Caco-2 (cell line): ENCODE measurements at regions not wholly inside any gene's neighbourhood (a gene's known extent, or its start where the extent isn't known, plus 50 kb on each side); places are given as distances from the start of the nearest gene placed in this dataset.

Experiments used
- BruUV-seq: library from RNA; stranded (reverse); fragments of 400-500 nt; replicated peaks from 2 replicates; lab custom pipeline; 2021; lab: Mats Ljungman, UMichigan
- CTCF ChIA-PET: fragments of 300-600 bp; sonication (Branson Sonifier 250); formaldehyde crosslinking; loops from one replicate; lab custom pipeline; 2022; ENCODE audit warnings: antibody characterized with exemption; lab: Charles Lee
- POLR2A ChIA-PET: fragments of 300-600 bp; sonication (Branson Sonifier 250); formaldehyde crosslinking; loops from one replicate; lab custom pipeline; 2022; ENCODE audit warnings: antibody characterized with exemption; lab: Charles Lee
- DNase-seq, 2 experiments: peaks; one replicate each; pipeline versions ENCODE4 v3.0.0 to v3.0.0-alpha.2; 2020 to 2022
- H3K27me3 ChIP-seq: replicated peaks from 2 replicates; pipeline ENCODE4 v1.6.0; 2011; ENCODE audit warnings: low read length; ENCODE audit not compliant: control insufficient read depth, insufficient read depth
- H3K36me3 ChIP-seq: 2 replicates; pipeline ENCODE4 v1.5.1; 2011; ENCODE audit warnings: low read length; ENCODE audit not compliant: control insufficient read depth, insufficient read depth
- H3K4me1 ChIP-seq: fragments of 250-450 bp; sonication (Bioruptor Pico); 2 replicates; pipeline ENCODE4 v1.5.1; 2020; ENCODE audit warnings: mild to moderate bottlenecking
- H3K4me3 ChIP-seq: 2 replicates; pipeline ENCODE4 v1.5.1; 2011; ENCODE audit warnings: low read depth, mild to moderate bottlenecking, control low read depth, low read length
- H3K9me3 ChIP-seq: fragments of 250-450 bp; sonication (Bioruptor Pico); 2 replicates; pipeline ENCODE4 v1.5.1; 2020; ENCODE audit warnings: mild to moderate bottlenecking, moderate library complexity
- H3K27ac Mint-ChIP-seq: one replicate; pipeline ENCODE4 v1.8.0; 2022; ENCODE audit warnings: mixed read lengths; ENCODE audit not compliant: unreplicated experiment
- H3K27me3 Mint-ChIP-seq: one replicate; pipeline ENCODE4 v1.8.0; 2022; ENCODE audit warnings: mixed read lengths; ENCODE audit not compliant: insufficient read depth, unreplicated experiment
- H3K36me3 Mint-ChIP-seq: one replicate; pipeline ENCODE4 v1.8.0; 2022; ENCODE audit warnings: mild to moderate bottlenecking, mixed read lengths; ENCODE audit not compliant: insufficient read depth, unreplicated experiment
- H3K4me1 Mint-ChIP-seq: one replicate; pipeline ENCODE4 v1.8.0; 2022; ENCODE audit warnings: low read depth, mixed read lengths; ENCODE audit not compliant: unreplicated experiment
- H3K4me3 Mint-ChIP-seq: one replicate; pipeline ENCODE4 v1.8.0; 2022; ENCODE audit warnings: mild to moderate bottlenecking, moderate library complexity, mixed read lengths; ENCODE audit not compliant: unreplicated experiment
- H3K9me3 Mint-ChIP-seq: one replicate; pipeline ENCODE4 v1.8.0; 2022; ENCODE audit warnings: mixed read lengths; ENCODE audit not compliant: unreplicated experiment
- intact Hi-C: fragments of 100-400 bp; cut with micrococcal nuclease; formaldehyde crosslinking; loops from one replicate; pipeline ENCODE4 v1.10.0; 2022; ENCODE audit not compliant: unreplicated experiment
- TF ChIP-seq, protein P1 (sequence below), 2 experiments: fragments of 200-600 bp in 1 of 2; IDR thresholded peaks; 1 replicate in 1 of 2; 2 replicates in 1 of 2; pipeline versions ENCODE4 v1.5.1 to v1.8.0; 2011 to 2022; ENCODE audit warnings: antibody characterized with exemption in 1 of 2, control low read depth in 1 of 2, inconsistent platforms in 1 of 2, low read depth in 1 of 2, low read length in 1 of 2, mild to moderate bottlenecking in 1 of 2, moderate library complexity in 1 of 2; ENCODE audit not compliant: insufficient read depth in 1 of 2, severe bottlenecking in 1 of 2, unreplicated experiment in 1 of 2

DNA sequence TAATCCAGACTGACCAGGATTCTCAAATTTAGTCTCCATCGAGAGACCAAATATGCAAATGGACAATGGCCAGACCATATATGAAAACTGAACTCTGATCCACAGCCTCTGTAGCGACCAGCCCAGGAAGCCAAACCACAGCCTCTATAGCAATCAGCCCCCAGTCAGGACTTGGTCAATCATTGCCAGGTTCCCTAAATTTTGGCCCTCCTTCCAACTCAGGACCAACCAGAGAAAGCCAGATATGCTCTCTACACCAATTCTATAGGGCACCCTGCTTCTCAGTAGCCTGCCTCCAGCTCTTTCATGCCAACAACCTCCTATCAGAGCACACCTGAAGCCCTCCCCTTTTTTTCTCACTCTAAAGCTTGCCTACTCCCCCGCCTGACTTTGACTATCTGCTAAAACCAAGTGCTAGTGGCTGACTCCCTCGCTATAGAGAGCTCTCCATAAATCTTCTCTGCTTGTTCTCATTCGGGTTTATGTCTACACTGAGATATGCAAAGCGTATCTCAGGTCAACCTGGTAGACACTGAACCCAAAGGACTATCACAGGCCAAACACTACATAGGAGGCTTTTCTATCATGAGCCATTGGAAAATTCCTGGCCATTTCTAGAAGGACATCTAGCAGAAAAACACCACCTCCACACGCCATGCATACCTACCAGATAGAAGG is 110.5 kb upstream of the FUT8 start:
- peaks cover 74% of the 10 kb centered on the region for H3K4me1 ChIP-seq
- ChIA-PET POLR2A (interaction anchor here (0.6 kb wide), 2 partner anchors 32 to 110 kb away, joined by 3 to 4 read pairs; no protein-coding TSS in a partner anchor), CTCF (interaction anchor here (1.4 to 2.1 kb wide), 2 partner anchors 110 to 199 kb away, joined by 4 to 5 read pairs; no protein-coding TSS in a partner anchor)
- no peaks in the 10 kb centered on the region for H3K27me3 ChIP-seq
- no peak overlapping the region for H3K4me3 ChIP-seq
- peaks cover 51% of the 10 kb centered on the region for H3K4me1 Mint-ChIP-seq
- no peaks in the 10 kb centered on the region for H3K36me3 ChIP-seq
- peak overlapping the region; percentile 80 for H3K27ac Mint-ChIP-seq
- TF ChIP-seq, protein P1, sequence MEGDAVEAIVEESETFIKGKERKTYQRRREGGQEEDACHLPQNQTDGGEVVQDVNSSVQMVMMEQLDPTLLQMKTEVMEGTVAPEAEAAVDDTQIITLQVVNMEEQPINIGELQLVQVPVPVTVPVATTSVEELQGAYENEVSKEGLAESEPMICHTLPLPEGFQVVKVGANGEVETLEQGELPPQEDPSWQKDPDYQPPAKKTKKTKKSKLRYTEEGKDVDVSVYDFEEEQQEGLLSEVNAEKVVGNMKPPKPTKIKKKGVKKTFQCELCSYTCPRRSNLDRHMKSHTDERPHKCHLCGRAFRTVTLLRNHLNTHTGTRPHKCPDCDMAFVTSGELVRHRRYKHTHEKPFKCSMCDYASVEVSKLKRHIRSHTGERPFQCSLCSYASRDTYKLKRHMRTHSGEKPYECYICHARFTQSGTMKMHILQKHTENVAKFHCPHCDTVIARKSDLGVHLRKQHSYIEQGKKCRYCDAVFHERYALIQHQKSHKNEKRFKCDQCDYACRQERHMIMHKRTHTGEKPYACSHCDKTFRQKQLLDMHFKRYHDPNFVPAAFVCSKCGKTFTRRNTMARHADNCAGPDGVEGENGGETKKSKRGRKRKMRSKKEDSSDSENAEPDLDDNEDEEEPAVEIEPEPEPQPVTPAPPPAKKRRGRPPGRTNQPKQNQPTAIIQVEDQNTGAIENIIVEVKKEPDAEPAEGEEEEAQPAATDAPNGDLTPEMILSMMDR (IDR thresholded peaks at IDR 0.05; ENCODE audit: insufficient read depth in 1 of 2, low read depth in 1 of 2, low read length in 1 of 2, severe bottlenecking in 1 of 2, unreplicated experiment in 1 of 2), result no peak
- H3K9me3 Mint-ChIP-seq, result no peaks in the 10 kb centered on the region
- BruUV-seq, result no TSS peak
- H3K36me3 Mint-ChIP-seq, result no peaks in the 10 kb centered on the region
- no peaks in the 10 kb centered on the region for H3K9me3 ChIP-seq
- intact Hi-C loops, result loop anchor here (1.0 to 5.0 kb wide), 4 partner anchors 32 to 110 kb away; partner anchors contain the start of gene FUT8
- peak overlapping the region; percentile 12 for H3K4me3 Mint-ChIP-seq
- peak; percentile 73 to 87 for DNase-seq
- H3K27me3 Mint-ChIP-seq, result no peaks in the 10 kb centered on the region

DNA sequence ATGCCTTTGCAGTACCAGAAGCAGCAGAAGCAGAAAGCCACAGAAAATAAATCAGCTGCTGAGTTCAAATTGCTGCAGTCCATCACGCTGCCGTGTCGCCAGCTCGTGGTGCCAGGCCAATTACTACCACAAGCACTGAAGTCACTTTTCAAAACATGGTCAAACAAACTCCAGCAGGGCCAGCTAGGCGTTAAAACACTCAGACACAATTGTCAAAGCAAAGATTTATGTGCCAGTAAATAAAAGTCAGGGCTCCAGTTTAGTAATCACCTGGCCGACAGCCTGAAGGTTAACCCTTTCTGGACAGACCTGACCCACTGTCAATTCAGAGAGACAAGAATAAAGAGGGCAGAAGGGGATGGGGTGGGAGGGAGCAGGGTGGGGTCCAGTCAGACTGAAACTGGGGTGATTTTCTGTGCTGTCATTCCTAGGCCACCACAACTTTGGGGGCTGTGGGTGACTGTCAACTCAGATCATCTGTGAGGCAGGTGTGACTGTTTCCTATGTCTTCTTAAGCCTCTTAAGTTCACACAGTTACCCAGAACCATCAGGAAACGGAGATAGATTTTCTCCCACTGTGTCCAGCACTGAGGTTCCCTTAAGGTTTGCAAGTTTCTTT is 109.8 kb upstream of the FUT8 start:
- no peak for DNase-seq
- ChIA-PET CTCF (interaction anchor here (0.7 to 2.1 kb wide), 3 partner anchors 109 to 199 kb away, joined by 4 to 5 read pairs (median 5); no protein-coding TSS in a partner anchor), POLR2A (interaction anchor here (0.6 kb wide), 1 partner anchor 31 kb away, joined by 3 read pairs; no protein-coding TSS in a partner anchor)
- BruUV-seq, result TSS peak; percentile 98
- intact Hi-C loops, result loop anchor here (1.0 to 5.0 kb wide), 4 partner anchors 32 to 110 kb away; partner anchors contain the start of gene FUT8
- H3K4me3 ChIP-seq, result no peak overlapping the region
- H3K27me3 Mint-ChIP-seq, result no peaks in the 10 kb centered on the region
- H3K4me1 ChIP-seq, result peaks cover 67% of the 10 kb centered on the region
- H3K4me1 Mint-ChIP-seq, result peaks cover 44% of the 10 kb centered on the region
- no peaks in the 10 kb centered on the region for H3K9me3 ChIP-seq
- H3K27ac Mint-ChIP-seq, result peak overlapping the region; percentile 80
- peak overlapping the region; percentile 12 for H3K4me3 Mint-ChIP-seq
- H3K27me3 ChIP-seq, result no peaks in the 10 kb centered on the region
- TF ChIP-seq, protein P1 (IDR thresholded peaks at IDR 0.05; ENCODE audit: insufficient read depth in 1 of 2, low read depth in 1 of 2, low read length in 1 of 2, severe bottlenecking in 1 of 2, unreplicated experiment in 1 of 2), result no peak
- no peaks in the 10 kb centered on the region for H3K36me3 ChIP-seq
- no peaks in the 10 kb centered on the region for H3K36me3 Mint-ChIP-seq
- no peaks in the 10 kb centered on the region for H3K9me3 Mint-ChIP-seq

DNA sequence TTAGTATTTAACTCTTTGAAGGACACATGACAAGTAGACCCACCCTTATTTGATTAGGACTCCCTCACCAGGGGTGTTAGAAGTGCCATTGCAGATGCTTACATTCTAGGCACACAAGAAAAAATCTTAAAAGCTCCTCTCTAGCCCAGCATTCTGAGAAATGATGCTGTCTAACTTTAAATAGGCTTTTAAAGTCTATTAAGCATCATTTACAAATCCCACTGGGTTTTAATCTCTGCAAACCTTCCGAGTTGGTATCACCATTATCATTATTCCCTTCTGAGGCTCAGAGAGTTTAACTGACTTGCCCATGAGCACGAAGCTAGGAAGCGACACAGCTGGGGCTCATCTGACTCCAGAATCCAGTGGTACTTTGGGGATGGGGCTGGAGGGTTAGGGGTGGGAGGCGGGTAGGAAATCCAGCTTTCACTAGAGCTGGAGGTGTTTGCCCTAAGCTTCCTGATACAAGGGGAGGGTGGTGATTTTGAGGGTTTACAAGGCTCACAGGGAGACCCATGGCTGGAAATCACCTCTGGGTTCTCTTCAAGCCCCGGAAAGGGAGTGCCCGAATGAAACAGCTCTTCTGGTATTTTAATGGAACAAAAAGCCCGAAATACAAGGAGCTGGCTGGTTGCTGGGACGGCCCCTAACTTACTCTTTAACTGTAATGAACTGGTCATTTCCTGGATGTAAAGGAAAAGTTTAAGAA is 109.2 kb upstream of the FUT8 start:
- no peaks in the 10 kb centered on the region for H3K27me3 Mint-ChIP-seq
- Histone ChIP-seq H3K36me3 (no peaks in the 10 kb centered on the region), H3K4me1 (peaks cover 60% of the 10 kb centered on the region), H3K4me3 (no peak overlapping the region), H3K9me3 (no peaks in the 10 kb centered on the region), H3K27me3 (no peaks in the 10 kb centered on the region)
- no peak overlapping the region for H3K4me3 Mint-ChIP-seq
- TF ChIP-seq, protein P1 (IDR thresholded peaks at IDR 0.05; ENCODE audit: insufficient read depth in 1 of 2, low read depth in 1 of 2, low read length in 1 of 2, severe bottlenecking in 1 of 2, unreplicated experiment in 1 of 2), result no peak
- H3K9me3 Mint-ChIP-seq, result no peaks in the 10 kb centered on the region
- no peak for DNase-seq
- intact Hi-C loops, result loop anchor here (2.0 to 5.0 kb wide), 2 partner anchors 49 to 109 kb away; partner anchors contain the start of gene FUT8
- CTCF ChIA-PET, result interaction anchor here (0.7 to 2.1 kb wide), 2 partner anchors 198 to 200 kb away, joined by 4 to 5 read pairs; no protein-coding TSS in a partner anchor
- H3K27ac Mint-ChIP-seq, result peak overlapping the region; percentile 46
- H3K36me3 Mint-ChIP-seq, result no peaks in the 10 kb centered on the region
- H3K4me1 Mint-ChIP-seq, result peaks cover 37% of the 10 kb centered on the region
- no TSS peak for BruUV-seq
- POLR2A ChIA-PET, result no interaction called here
